ENCODE measurements at regions not wholly inside any gene's neighbourhood (a gene's known extent, or its start where the extent isn't known, plus 50 kb on each side); places are given as distances from the start of the nearest gene placed in this dataset.

GRCh38 chr12:22986997-22987396 lies 362.0 kb downstream of the ETNK1 start:
- DNase-seq: no peak

- no peak for DNase-seq
Observed at GRCh38 chr12:22990501-22990900, 365.5 kb downstream of the ETNK1 start.

- DNase-seq: no peak
Observed at GRCh38 chr12:22991250-22991844, 366.4 kb downstream of the ETNK1 start.

GRCh38 chr12:22993609-22994315 lies 368.8 kb downstream of the ETNK1 start:
- DNase-seq: no peak

- no peak for DNase-seq
Observed at GRCh38 chr12:22994316-22994675, 369.3 kb downstream of the ETNK1 start.

GRCh38 chr12:23001487-23001886 lies 376.5 kb downstream of the ETNK1 start:
- no peak for DNase-seq

- DNase-seq: no peak
Observed at GRCh38 chr12:23002381-23002780, 377.4 kb downstream of the ETNK1 start.

GRCh38 chr12:23004473-23005020 lies 379.6 kb downstream of the ETNK1 start:
- DNase-seq: no peak

GRCh38 chr12:23005387-23005786 lies 380.4 kb downstream of the ETNK1 start:
- no peak for DNase-seq

- DNase-seq: no peak
Observed at GRCh38 chr12:23006413-23006812, 381.4 kb downstream of the ETNK1 start.

- no peak for DNase-seq
Observed at GRCh38 chr12:23008623-23009022, 383.7 kb downstream of the ETNK1 start.

- DNase-seq: no peak
Observed at GRCh38 chr12:23014749-23015148, 389.8 kb downstream of the ETNK1 start.

- no peak for DNase-seq
Observed at GRCh38 chr12:23025372-23026016, 400.5 kb downstream of the ETNK1 start.

- DNase-seq: no peak
Observed at GRCh38 chr12:23028158-23028802, 403.3 kb downstream of the ETNK1 start.

- DNase-seq: no peak
Observed at GRCh38 chr12:23029185-23029584, 404.2 kb downstream of the ETNK1 start.

GRCh38 chr12:23039834-23040233 lies 414.9 kb downstream of the ETNK1 start:
- DNase-seq: no peak

GRCh38 chr12:23041774-23042173 lies 416.8 kb downstream of the ETNK1 start:
- DNase-seq: no peak

- no peak for DNase-seq
Observed at GRCh38 chr12:23043646-23044045, 418.7 kb downstream of the ETNK1 start.

- DNase-seq: no peak
Observed at GRCh38 chr12:23049180-23049579, 424.2 kb downstream of the ETNK1 start.

- DNase-seq: no peak
Observed at GRCh38 chr12:23055004-23055403, 430.0 kb downstream of the ETNK1 start.

GRCh38 chr12:23057571-23057970 lies 432.6 kb downstream of the ETNK1 start:
- DNase-seq: no peak

GRCh38 chr12:23060161-23060560 lies 435.2 kb downstream of the ETNK1 start:
- no peak for DNase-seq

Data from amygdala (tissue), 56 donors.